Panc1 (cell line): ENCODE measurements at regions not wholly inside any gene's neighbourhood (a gene's known extent, or its start where the extent isn't known, plus 50 kb on each side); places are given as distances from the start of the nearest gene placed in this dataset.

Experiments
- ATAC-seq: fragments of 200-7000 bp; cut with Tn5 transposase; 2 replicates; pipeline ENCODE4 v1.9.1; 2020; ENCODE audit warnings: mild to moderate bottlenecking, moderate library complexity
- BruUV-seq: library from RNA; stranded (reverse); fragments of 400-500 nt; replicated peaks from 2 replicates; lab custom pipeline; 2021; lab: Mats Ljungman, UMichigan
- CTCF ChIA-PET: fragments of 300-600 bp; sonication (Branson Sonifier 250); formaldehyde crosslinking; loops from one replicate; lab custom pipeline; 2022; ENCODE audit warnings: antibody characterized with exemption; lab: Charles Lee
- POLR2A ChIA-PET: fragments of 300-600 bp; sonication (Branson Sonifier 250); formaldehyde crosslinking; loops from one replicate; lab custom pipeline; 2022; ENCODE audit warnings: antibody characterized with exemption; lab: Charles Lee
- DNase-seq: peaks from one replicate; pipeline ENCODE4 v3.0.0-alpha.2; 2010; ENCODE audit warnings: low read depth, low spot score
- H3K27ac ChIP-seq: 2 replicates; pipeline ENCODE4 v1.5.1; 2011; ENCODE audit warnings: mild to moderate bottlenecking, low read length, inconsistent platforms
- H3K27me3 ChIP-seq: fragments of 200-500 bp; sonication (Bioruptor generic); 2 replicates; pipeline ENCODE4 v1.6.0; 2014; ENCODE audit warnings: low read length, inconsistent platforms; ENCODE audit not compliant: control insufficient read depth, insufficient read depth
- H3K36me3 ChIP-seq: fragments of 200-500 bp; sonication (Bioruptor generic); 2 replicates; pipeline ENCODE4 v1.5.1; 2014; ENCODE audit warnings: inconsistent platforms, mild to moderate bottlenecking, low read length, moderate library complexity; ENCODE audit not compliant: control insufficient read depth, insufficient read depth
- H3K4me1 ChIP-seq: 2 replicates; pipeline ENCODE4 v1.5.1; 2011; ENCODE audit warnings: inconsistent platforms, mild to moderate bottlenecking, low read length, moderate library complexity; ENCODE audit not compliant: control insufficient read depth, insufficient read depth
- H3K4me3 ChIP-seq, 2 experiments: 2 replicates each; pipeline ENCODE4 v1.5.1; 2011 to 2012; ENCODE audit warnings: low read depth in 2 of 2, low read length in 2 of 2, mild to moderate bottlenecking in 2 of 2, inconsistent platforms in 1 of 2, moderate library complexity in 1 of 2
- H3K9me3 ChIP-seq: fragments of 200-500 bp; sonication (Bioruptor generic); 2 replicates; pipeline ENCODE4 v1.5.1; 2014; ENCODE audit warnings: low read depth, mild to moderate bottlenecking, inconsistent platforms, low read length, moderate library complexity; ENCODE audit not compliant: control insufficient read depth, insufficient read depth
- CTCF ChIP-seq: fragments of 450-650 bp; IDR thresholded peaks from 2 replicates; pipeline ENCODE4 v1.5.1; 2017; ENCODE audit warnings: mild to moderate bottlenecking
- POLR2AphosphoS5 ChIP-seq: IDR thresholded peaks from 2 replicates; pipeline ENCODE4 v1.6.1; 2012; ENCODE audit warnings: mild to moderate bottlenecking, low read depth, low read length, moderate library complexity
- REST ChIP-seq, 2 experiments: IDR thresholded peaks; 2 replicates each; pipeline ENCODE4 v1.6.1; 2011 to 2012; ENCODE audit warnings: low read depth in 2 of 2, control low read depth in 1 of 2, low read length in 1 of 2, mild to moderate bottlenecking in 1 of 2, moderate library complexity in 1 of 2; ENCODE audit not compliant: insufficient read depth in 1 of 2
- SIN3A ChIP-seq: IDR thresholded peaks from 2 replicates; pipeline ENCODE4 v1.6.1; 2012; ENCODE audit warnings: low read depth, mild to moderate bottlenecking, low read length, moderate library complexity, borderline replicate concordance; ENCODE audit not compliant: insufficient read depth
- TCF7L2 ChIP-seq: IDR thresholded peaks from 2 replicates; pipeline ENCODE4 v1.6.1; 2011; ENCODE audit warnings: mild to moderate bottlenecking, low read depth, low read length, inconsistent platforms
- in situ Hi-C: cut with HindIII; loops from 2 replicates; pipeline ENCODE4 v1.10.0; 2016; ENCODE audit warnings: low sequenced_read_pairs, low pct_unique_long_range_greater_than_20kb
- intact Hi-C: fragments of 100-400 bp; cut with micrococcal nuclease; formaldehyde crosslinking; loops from one replicate; pipeline ENCODE4 v1.10.0; 2022; ENCODE audit not compliant: unreplicated experiment

- no peak for DNase-seq
- Histone ChIP-seq H3K9me3 (no peaks in the 10 kb centered on the region), H3K4me1 (no peaks in the 10 kb centered on the region), H3K27ac (no peak overlapping the region), H3K36me3 (no peaks in the 10 kb centered on the region), H3K4me3 (no peak overlapping the region), H3K27me3 (no peaks in the 10 kb centered on the region)
- in situ Hi-C loops = no loop called here
- no peak for ATAC-seq
- POLR2A ChIA-PET = no interaction called here
- CTCF ChIA-PET = no interaction called here
- no peak for TF ChIP-seq REST (IDR thresholded peaks at IDR 0.05; ENCODE audit: insufficient read depth in 1 of 2, low read depth in 2 of 2, low read length in 1 of 2)
- no peak for TF ChIP-seq CTCF
- no peak for TF ChIP-seq TCF7L2
- no peak for TF ChIP-seq POLR2AphosphoS5
- no peak for TF ChIP-seq SIN3A
- no TSS peak for BruUV-seq
- intact Hi-C loops = no loop called here
Observed at GRCh38 chr1:65493802-65494201, 73.3 kb downstream of the LEPR start.

GRCh38 chr1:65494671-65495070 is 74.2 kb downstream of the LEPR start:
- ATAC-seq = no peak
- intact Hi-C loops = no loop called here
- DNase-seq = no peak
- no peaks in the 10 kb centered on the region for H3K4me1 ChIP-seq
- BruUV-seq = no TSS peak
- H3K4me3 ChIP-seq = no peak overlapping the region
- H3K36me3 ChIP-seq = no peaks in the 10 kb centered on the region
- H3K9me3 ChIP-seq = no peaks in the 10 kb centered on the region
- no peaks in the 10 kb centered on the region for H3K27me3 ChIP-seq
- POLR2A ChIA-PET = no interaction called here
- no peak for TF ChIP-seq CTCF
- TF ChIP-seq POLR2AphosphoS5 = no peak
- no peak for TF ChIP-seq TCF7L2
- no peak for TF ChIP-seq REST (IDR thresholded peaks at IDR 0.05; ENCODE audit: insufficient read depth in 1 of 2, low read depth in 2 of 2, low read length in 1 of 2)
- H3K27ac ChIP-seq = no peak overlapping the region
- CTCF ChIA-PET = no interaction called here
- in situ Hi-C loops = no loop called here
